ENCODE measurements at regions not wholly inside any gene's neighbourhood (a gene's known extent, or its start where the extent isn't known, plus 50 kb on each side); places are given as distances from the start of the nearest gene placed in this dataset.
"Not testable (repeated sequence)": the region's sequence is repeated elsewhere in the genome, so short reads cannot be mapped to it uniquely, and the experiment has no call there.

GRCh38 chr2:235215248-235215647 is 263.4 kb downstream of the SH3BP4 start:
- no peak overlapping the region for H3K27ac ChIP-seq (ENCODE audit: low read length)
- no peaks in the 10 kb centered on the region for H3K9me3 ChIP-seq (ENCODE audit: control insufficient read depth, insufficient read depth, low read length)
- no CpG with 5 or more reads among the region's 5 CpGs for WGBS (ENCODE audit: insufficient coverage, insufficient read length)
- no peak overlapping the region for H3K4me3 ChIP-seq (ENCODE audit: low read length)
- no peaks in the 10 kb centered on the region for H3K36me3 ChIP-seq (ENCODE audit: control insufficient read depth, insufficient read depth, low read length)
- no peaks in the 10 kb centered on the region for H3K27me3 ChIP-seq (ENCODE audit: control insufficient read depth, insufficient read depth, low read length)
- DNase-seq (ENCODE audit: low read depth, low spot score) = no peak
- peaks cover 3% of the 10 kb centered on the region for H3K4me1 ChIP-seq (ENCODE audit: control insufficient read depth, insufficient read depth, low read length)

GRCh38 chr2:235216901-235217300 is 265.1 kb downstream of the SH3BP4 start:
- Histone ChIP-seq H3K4me3 (ENCODE audit: low read length) (no peak overlapping the region), H3K4me1 (ENCODE audit: control insufficient read depth, insufficient read depth, low read length) (peaks cover 3% of the 10 kb centered on the region), H3K36me3 (ENCODE audit: control insufficient read depth, insufficient read depth, low read length) (no peaks in the 10 kb centered on the region), H3K27ac (ENCODE audit: low read length) (no peak overlapping the region), H3K27me3 (ENCODE audit: control insufficient read depth, insufficient read depth, low read length) (no peaks in the 10 kb centered on the region), H3K9me3 (ENCODE audit: control insufficient read depth, insufficient read depth, low read length) (no peaks in the 10 kb centered on the region)
- WGBS (ENCODE audit: insufficient coverage, insufficient read length) = no CpG with 5 or more reads among the region's 3 CpGs
- no peak for DNase-seq (ENCODE audit: low read depth, low spot score)

GRCh38 chr2:235217846-235218245 is 266.0 kb downstream of the SH3BP4 start:
- Histone ChIP-seq H3K4me3 (ENCODE audit: low read length) (no peak overlapping the region), H3K9me3 (ENCODE audit: control insufficient read depth, insufficient read depth, low read length) (no peaks in the 10 kb centered on the region), H3K27me3 (ENCODE audit: control insufficient read depth, insufficient read depth, low read length) (no peaks in the 10 kb centered on the region), H3K27ac (ENCODE audit: low read length) (no peak overlapping the region), H3K36me3 (ENCODE audit: control insufficient read depth, insufficient read depth, low read length) (no peaks in the 10 kb centered on the region), H3K4me1 (ENCODE audit: control insufficient read depth, insufficient read depth, low read length) (peaks cover 1% of the 10 kb centered on the region; the same call in 1 of the 2 replicates)
- WGBS (ENCODE audit: insufficient coverage, insufficient read length) = no CpG with 5 or more reads among the region's 5 CpGs
- no peak for DNase-seq (ENCODE audit: low read depth, low spot score)

- Histone ChIP-seq H3K27me3 (ENCODE audit: control insufficient read depth, insufficient read depth, low read length) (no peaks in the 10 kb centered on the region), H3K36me3 (ENCODE audit: control insufficient read depth, insufficient read depth, low read length) (no peaks in the 10 kb centered on the region), H3K27ac (ENCODE audit: low read length) (no peak overlapping the region), H3K4me3 (ENCODE audit: low read length) (no peak overlapping the region), H3K9me3 (ENCODE audit: control insufficient read depth, insufficient read depth, low read length) (no peaks in the 10 kb centered on the region), H3K4me1 (ENCODE audit: control insufficient read depth, insufficient read depth, low read length) (peaks cover 1% of the 10 kb centered on the region; the same call in 1 of the 2 replicates)
- DNase-seq (ENCODE audit: low read depth, low spot score) = no peak
- WGBS (ENCODE audit: insufficient coverage, insufficient read length) = no CpG with 5 or more reads among the region's 10 CpGs
Measured at GRCh38 chr2:235218486-235218907, 266.7 kb downstream of the SH3BP4 start.

- no peaks in the 10 kb centered on the region for H3K27me3 ChIP-seq (ENCODE audit: control insufficient read depth, insufficient read depth, low read length)
- H3K27ac ChIP-seq (ENCODE audit: low read length) = no peak overlapping the region
- peaks cover 1% of the 10 kb centered on the region; the same call in 1 of the 2 replicates for H3K4me1 ChIP-seq (ENCODE audit: control insufficient read depth, insufficient read depth, low read length)
- no peak overlapping the region for H3K4me3 ChIP-seq (ENCODE audit: low read length)
- no peaks in the 10 kb centered on the region for H3K36me3 ChIP-seq (ENCODE audit: control insufficient read depth, insufficient read depth, low read length)
- WGBS (ENCODE audit: insufficient coverage, insufficient read length) = no CpG with 5 or more reads among the region's 5 CpGs
- no peak for DNase-seq (ENCODE audit: low read depth, low spot score)
- no peaks in the 10 kb centered on the region for H3K9me3 ChIP-seq (ENCODE audit: control insufficient read depth, insufficient read depth, low read length)
Measured at GRCh38 chr2:235219048-235219447, 267.2 kb downstream of the SH3BP4 start.

GRCh38 chr2:235220331-235220730 is 268.5 kb downstream of the SH3BP4 start:
- Histone ChIP-seq H3K27me3 (ENCODE audit: control insufficient read depth, insufficient read depth, low read length) (no peaks in the 10 kb centered on the region), H3K27ac (ENCODE audit: low read length) (no peak overlapping the region), H3K9me3 (ENCODE audit: control insufficient read depth, insufficient read depth, low read length) (no peaks in the 10 kb centered on the region), H3K4me3 (ENCODE audit: low read length) (no peak overlapping the region), H3K4me1 (ENCODE audit: control insufficient read depth, insufficient read depth, low read length) (peaks cover 1% of the 10 kb centered on the region; the same call in 1 of the 2 replicates), H3K36me3 (ENCODE audit: control insufficient read depth, insufficient read depth, low read length) (no peaks in the 10 kb centered on the region)
- no CpG with 5 or more reads among the region's 6 CpGs for WGBS (ENCODE audit: insufficient coverage, insufficient read length)
- DNase-seq (ENCODE audit: low read depth, low spot score) = no peak

- no peak overlapping the region for H3K4me3 ChIP-seq (ENCODE audit: low read length)
- H3K9me3 ChIP-seq (ENCODE audit: control insufficient read depth, insufficient read depth, low read length) = no peaks in the 10 kb centered on the region
- DNase-seq (ENCODE audit: low read depth, low spot score) = no peak
- no peaks in the 10 kb centered on the region for H3K4me1 ChIP-seq (ENCODE audit: control insufficient read depth, insufficient read depth, low read length)
- no peaks in the 10 kb centered on the region for H3K27me3 ChIP-seq (ENCODE audit: control insufficient read depth, insufficient read depth, low read length)
- H3K27ac ChIP-seq (ENCODE audit: low read length) = no peak overlapping the region
- no peaks in the 10 kb centered on the region for H3K36me3 ChIP-seq (ENCODE audit: control insufficient read depth, insufficient read depth, low read length)
Measured at GRCh38 chr2:235223011-235223410, 270.8 kb upstream of the AGAP1 start.

- no peak overlapping the region for H3K27ac ChIP-seq (ENCODE audit: low read length)
- H3K36me3 ChIP-seq (ENCODE audit: control insufficient read depth, insufficient read depth, low read length) = no peaks in the 10 kb centered on the region
- WGBS (ENCODE audit: insufficient coverage, insufficient read length) = no CpG with 5 or more reads among the region's 5 CpGs
- H3K27me3 ChIP-seq (ENCODE audit: control insufficient read depth, insufficient read depth, low read length) = no peaks in the 10 kb centered on the region
- no peak overlapping the region for H3K4me3 ChIP-seq (ENCODE audit: low read length)
- no peaks in the 10 kb centered on the region for H3K9me3 ChIP-seq (ENCODE audit: control insufficient read depth, insufficient read depth, low read length)
- no peaks in the 10 kb centered on the region for H3K4me1 ChIP-seq (ENCODE audit: control insufficient read depth, insufficient read depth, low read length)
- DNase-seq (ENCODE audit: low read depth, low spot score) = no peak
Measured at GRCh38 chr2:235224410-235224809, 269.4 kb upstream of the AGAP1 start.

GRCh38 chr2:235225261-235225660 is 268.6 kb upstream of the AGAP1 start:
- Histone ChIP-seq H3K36me3 (ENCODE audit: control insufficient read depth, insufficient read depth, low read length) (no peaks in the 10 kb centered on the region), H3K4me1 (ENCODE audit: control insufficient read depth, insufficient read depth, low read length) (no peaks in the 10 kb centered on the region), H3K27ac (ENCODE audit: low read length) (no peak overlapping the region), H3K4me3 (ENCODE audit: low read length) (no peak overlapping the region), H3K27me3 (ENCODE audit: control insufficient read depth, insufficient read depth, low read length) (no peaks in the 10 kb centered on the region), H3K9me3 (ENCODE audit: control insufficient read depth, insufficient read depth, low read length) (no peaks in the 10 kb centered on the region)
- WGBS (ENCODE audit: insufficient coverage, insufficient read length) = no CpG with 5 or more reads among the region's 8 CpGs
- no peak for DNase-seq (ENCODE audit: low read depth, low spot score)

GRCh38 chr2:235227590-235227989 is 266.3 kb upstream of the AGAP1 start:
- H3K27me3 ChIP-seq (ENCODE audit: control insufficient read depth, insufficient read depth, low read length) = no peaks in the 10 kb centered on the region
- no peak overlapping the region for H3K27ac ChIP-seq (ENCODE audit: low read length)
- H3K36me3 ChIP-seq (ENCODE audit: control insufficient read depth, insufficient read depth, low read length) = no peaks in the 10 kb centered on the region
- no peaks in the 10 kb centered on the region for H3K4me1 ChIP-seq (ENCODE audit: control insufficient read depth, insufficient read depth, low read length)
- H3K9me3 ChIP-seq (ENCODE audit: control insufficient read depth, insufficient read depth, low read length) = no peaks in the 10 kb centered on the region
- no CpG with 5 or more reads among the region's 1 CpG for WGBS (ENCODE audit: insufficient coverage, insufficient read length)
- H3K4me3 ChIP-seq (ENCODE audit: low read length) = no peak overlapping the region
- no peak for DNase-seq (ENCODE audit: low read depth, low spot score)

- H3K4me3 ChIP-seq (ENCODE audit: low read length); DNase-seq (ENCODE audit: low read depth, low spot score); H3K36me3 ChIP-seq (ENCODE audit: control insufficient read depth, insufficient read depth, low read length); H3K4me1 ChIP-seq (ENCODE audit: control insufficient read depth, insufficient read depth, low read length); H3K27ac ChIP-seq (ENCODE audit: low read length); H3K27me3 ChIP-seq (ENCODE audit: control insufficient read depth, insufficient read depth, low read length); H3K9me3 ChIP-seq (ENCODE audit: control insufficient read depth, insufficient read depth, low read length): not testable (repeated sequence)
- WGBS (ENCODE audit: insufficient coverage, insufficient read length) = no CpG with 5 or more reads among the region's 3 CpGs
Measured at GRCh38 chr2:235228422-235228821, 265.4 kb upstream of the AGAP1 start.

All from iPS DF 6.9 (cell line).